GM23338 (cell line): ENCODE measurements at regions not wholly inside any gene's neighbourhood (a gene's known extent, or its start where the extent isn't known, plus 50 kb on each side); places are given as distances from the start of the nearest gene placed in this dataset.
A peak's percentile ranks its signal among the peaks of the same experiment; 100 is the strongest.

ENCODE experiments used
- ATAC-seq: fragments of 200-7000 bp; cut with Tn5 transposase; 3 replicates; pipeline ENCODE4 v1.9.1; 2020
- DNase-seq: peaks from one replicate; pipeline ENCODE4 v3.0.0-alpha.2; 2015; ENCODE audit warnings: low spot score
- H2AFZ ChIP-seq: fragments of 200-600 bp; sonication (generic); 2 replicates; pipeline ENCODE4 v1.8.0; 2016; ENCODE audit warnings: antibody characterized with exemption, mild to moderate bottlenecking, moderate library complexity
- H3F3A ChIP-seq: fragments of 200-600 bp; sonication (generic); replicated peaks from 2 replicates; pipeline ENCODE4 v1.8.0; 2017; ENCODE audit warnings: antibody characterized with exemption, mixed run types, low read depth
- H3K27ac ChIP-seq: fragments of 200-600 bp; sonication (generic); 2 replicates; pipeline ENCODE4 v1.6.1; 2016; ENCODE audit warnings: low read depth
- H3K27me3 ChIP-seq: fragments of 200-600 bp; sonication (generic); 2 replicates; pipeline ENCODE4 v1.8.0; 2016; ENCODE audit warnings: mild to moderate bottlenecking, mixed run types, moderate library complexity; ENCODE audit not compliant: insufficient read depth
- H3K36me3 ChIP-seq: fragments of 200-600 bp; sonication (generic); 2 replicates; pipeline ENCODE4 v1.8.0; 2016; ENCODE audit warnings: mild to moderate bottlenecking; ENCODE audit not compliant: insufficient read depth
- H3K4me1 ChIP-seq: fragments of 200-600 bp; sonication (generic); 2 replicates; pipeline ENCODE4 v1.8.0; 2016; ENCODE audit warnings: mild to moderate bottlenecking, moderate library complexity; ENCODE audit not compliant: insufficient read depth
- H3K4me2 ChIP-seq: fragments of 200-600 bp; sonication (generic); 2 replicates; pipeline ENCODE4 v1.7.1; 2017; ENCODE audit warnings: mixed run types
- H3K4me3 ChIP-seq: fragments of 200-600 bp; sonication (generic); 2 replicates; pipeline ENCODE4 v1.6.1; 2016; ENCODE audit warnings: mixed run types
- H3K79me2 ChIP-seq: fragments of 200-600 bp; sonication (generic); replicated peaks from 2 replicates; pipeline ENCODE4 v1.8.0; 2017; ENCODE audit warnings: mild to moderate bottlenecking; ENCODE audit not compliant: insufficient read depth
- H3K9me2 ChIP-seq: fragments of 200-600 bp; sonication (generic); 2 replicates; pipeline ENCODE4 v1.8.0; 2017; ENCODE audit not compliant: insufficient read depth
- H4K20me1 ChIP-seq: fragments of 200-600 bp; sonication (generic); replicated peaks from 2 replicates; pipeline ENCODE4 v1.8.0; 2017; ENCODE audit warnings: mild to moderate bottlenecking; ENCODE audit not compliant: insufficient read depth
- H3K27ac Mint-ChIP-seq: 2 replicates; pipeline ENCODE4 v1.8.0; 2020; ENCODE audit warnings: inconsistent platforms, mild to moderate bottlenecking, moderate library complexity, mixed read lengths
- H3K27me3 Mint-ChIP-seq: 3 replicates; pipeline ENCODE4 v1.8.0; 2022; ENCODE audit warnings: low read depth, mild to moderate bottlenecking, moderate library complexity, mixed read lengths, inconsistent platforms; ENCODE audit not compliant: insufficient read depth, poor library complexity
- H3K36me3 Mint-ChIP-seq: 3 replicates; pipeline ENCODE4 v1.8.0; 2021; ENCODE audit warnings: low read depth, mild to moderate bottlenecking, inconsistent platforms, moderate library complexity, mixed read lengths
- H3K4me1 Mint-ChIP-seq: 3 replicates; pipeline ENCODE4 v1.8.0; 2020; ENCODE audit warnings: mild to moderate bottlenecking, inconsistent platforms, mixed read lengths
- H3K4me3 Mint-ChIP-seq: 3 replicates; pipeline ENCODE4 v1.8.0; 2021; ENCODE audit warnings: moderate library complexity, mild to moderate bottlenecking, inconsistent platforms, mixed read lengths
- H3K9me3 Mint-ChIP-seq: 3 replicates; pipeline ENCODE4 v1.8.0; 2020; ENCODE audit warnings: moderate library complexity, mild to moderate bottlenecking, inconsistent platforms, mixed read lengths
- EZH2phosphoT487 ChIP-seq: fragments of 200-600 bp; sonication (generic); IDR thresholded peaks from one replicate; pipeline ENCODE4 v1.8.1; 2018; ENCODE audit warnings: antibody characterized with exemption; ENCODE audit not compliant: unreplicated experiment
- JUNB ChIP-seq: IDR thresholded peaks from one replicate; pipeline ENCODE4 v1.6.1; 2016; ENCODE audit warnings: antibody characterized with exemption; ENCODE audit not compliant: unreplicated experiment
- POLR2AphosphoS5 ChIP-seq: IDR thresholded peaks from 2 replicates; pipeline ENCODE4 v1.6.1; 2016; ENCODE audit warnings: antibody characterized with exemption, low read depth
- ZNF331 ChIP-seq: fragments of 250-450 bp; sonication (Bioruptor Pico); IDR thresholded peaks from 2 replicates; pipeline ENCODE4 v1.5.0; 2020; ENCODE audit warnings: low read depth, mild to moderate bottlenecking, moderate library complexity
- ZNF462 ChIP-seq: fragments of 250-450 bp; sonication (Bioruptor Pico); IDR thresholded peaks from 2 replicates; pipeline ENCODE4 v1.5.0; 2020; ENCODE audit warnings: mild to moderate bottlenecking, moderate library complexity
- TF ChIP-seq, protein P1 (sequence below), 2 experiments: fragments of 200-600 bp in 1 of 2; sonication (generic) in 1 of 2; conservative IDR thresholded peaks; 2 replicates each; pipeline versions ENCODE4 v1.5.1 to v1.6.1; 2016 to 2017; ENCODE audit warnings: antibody characterized with exemption in 2 of 2, low read depth in 2 of 2, mild to moderate bottlenecking in 2 of 2, moderate library complexity in 1 of 2
- TF ChIP-seq, protein P2 (sequence below): IDR thresholded peaks from 2 replicates; pipeline ENCODE4 v1.6.1; 2016; ENCODE audit warnings: antibody characterized with exemption

DNA sequence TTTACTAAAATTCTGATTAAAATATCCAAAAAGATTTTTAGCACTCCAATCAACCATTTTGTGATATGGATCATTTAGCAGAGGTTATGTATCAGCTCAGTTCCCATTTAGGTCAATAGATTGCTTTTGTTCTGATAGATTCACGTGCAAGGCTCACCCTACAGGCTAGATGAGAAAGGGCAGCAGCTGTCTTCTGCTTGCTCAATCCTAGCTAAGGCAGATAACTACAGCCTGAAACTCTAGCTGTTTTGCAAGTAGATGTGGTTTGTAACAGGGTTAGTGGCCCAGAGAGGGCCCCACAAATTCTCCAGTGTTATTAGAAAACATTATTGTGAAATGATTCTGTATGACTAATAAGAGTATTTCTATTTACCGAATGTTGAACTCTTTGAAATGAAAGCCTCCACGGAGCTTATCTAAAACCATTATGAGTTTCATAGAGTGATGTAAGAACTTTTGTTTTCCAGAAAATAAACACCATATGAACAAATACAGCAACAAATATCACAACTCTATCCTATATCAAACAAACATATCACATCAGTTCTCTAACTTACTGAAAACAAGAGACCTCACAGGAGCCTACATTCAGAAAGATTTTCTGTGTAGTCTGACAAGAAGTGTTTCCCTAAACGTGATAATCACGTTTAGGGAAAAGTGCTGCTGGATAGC is 841.9 kb upstream of the ACO1 start:
- TF ChIP-seq, protein P1, sequence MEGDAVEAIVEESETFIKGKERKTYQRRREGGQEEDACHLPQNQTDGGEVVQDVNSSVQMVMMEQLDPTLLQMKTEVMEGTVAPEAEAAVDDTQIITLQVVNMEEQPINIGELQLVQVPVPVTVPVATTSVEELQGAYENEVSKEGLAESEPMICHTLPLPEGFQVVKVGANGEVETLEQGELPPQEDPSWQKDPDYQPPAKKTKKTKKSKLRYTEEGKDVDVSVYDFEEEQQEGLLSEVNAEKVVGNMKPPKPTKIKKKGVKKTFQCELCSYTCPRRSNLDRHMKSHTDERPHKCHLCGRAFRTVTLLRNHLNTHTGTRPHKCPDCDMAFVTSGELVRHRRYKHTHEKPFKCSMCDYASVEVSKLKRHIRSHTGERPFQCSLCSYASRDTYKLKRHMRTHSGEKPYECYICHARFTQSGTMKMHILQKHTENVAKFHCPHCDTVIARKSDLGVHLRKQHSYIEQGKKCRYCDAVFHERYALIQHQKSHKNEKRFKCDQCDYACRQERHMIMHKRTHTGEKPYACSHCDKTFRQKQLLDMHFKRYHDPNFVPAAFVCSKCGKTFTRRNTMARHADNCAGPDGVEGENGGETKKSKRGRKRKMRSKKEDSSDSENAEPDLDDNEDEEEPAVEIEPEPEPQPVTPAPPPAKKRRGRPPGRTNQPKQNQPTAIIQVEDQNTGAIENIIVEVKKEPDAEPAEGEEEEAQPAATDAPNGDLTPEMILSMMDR (conservative IDR thresholded peaks at IDR 0.05; ENCODE audit: low read depth in 2 of 2), result peak; percentile 45 to 56
- TF ChIP-seq ZNF462 (CRISPR knock-in tag) (no peak), POLR2AphosphoS5 (no peak), EZH2phosphoT487 (no peak), JUNB (no peak), ZNF331 (no peak)
- TF ChIP-seq, protein P2, sequence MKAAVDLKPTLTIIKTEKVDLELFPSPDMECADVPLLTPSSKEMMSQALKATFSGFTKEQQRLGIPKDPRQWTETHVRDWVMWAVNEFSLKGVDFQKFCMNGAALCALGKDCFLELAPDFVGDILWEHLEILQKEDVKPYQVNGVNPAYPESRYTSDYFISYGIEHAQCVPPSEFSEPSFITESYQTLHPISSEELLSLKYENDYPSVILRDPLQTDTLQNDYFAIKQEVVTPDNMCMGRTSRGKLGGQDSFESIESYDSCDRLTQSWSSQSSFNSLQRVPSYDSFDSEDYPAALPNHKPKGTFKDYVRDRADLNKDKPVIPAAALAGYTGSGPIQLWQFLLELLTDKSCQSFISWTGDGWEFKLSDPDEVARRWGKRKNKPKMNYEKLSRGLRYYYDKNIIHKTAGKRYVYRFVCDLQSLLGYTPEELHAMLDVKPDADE, result no peak
- DNase-seq, result peak; percentile 61
- peaks cover 12% of the 10 kb centered on the region for H3K4me1 Mint-ChIP-seq
- no peaks in the 10 kb centered on the region for H3F3A ChIP-seq
- no peaks in the 10 kb centered on the region for H3K9me2 ChIP-seq
- H3K27me3 ChIP-seq, result no peaks in the 10 kb centered on the region
- no peak overlapping the region for H3K27ac ChIP-seq
- no peaks in the 10 kb centered on the region for H3K27me3 Mint-ChIP-seq
- no peak overlapping the region for H3K27ac Mint-ChIP-seq
- no peaks in the 10 kb centered on the region for H3K79me2 ChIP-seq
- H3K4me1 ChIP-seq, result peaks cover 9% of the 10 kb centered on the region
- no peaks in the 10 kb centered on the region for H3K36me3 Mint-ChIP-seq
- H2AFZ ChIP-seq, result peak overlapping the region; percentile 23; the same call in 1 of the 2 replicates
- no peaks in the 10 kb centered on the region for H3K36me3 ChIP-seq
- peak; percentile 98 for ATAC-seq
- no peak overlapping the region for H3K4me3 Mint-ChIP-seq
- H3K9me3 Mint-ChIP-seq, result no peaks in the 10 kb centered on the region
- H3K4me3 ChIP-seq, result no peak overlapping the region
- no peaks in the 10 kb centered on the region for H4K20me1 ChIP-seq
- no peak overlapping the region for H3K4me2 ChIP-seq
